ENCODE measurements at regions not wholly inside any gene's neighbourhood (a gene's known extent, or its start where the extent isn't known, plus 50 kb on each side); places are given as distances from the start of the nearest gene placed in this dataset.

- no peak for TF ChIP-seq EZH2 (IDR thresholded peaks at IDR 0.05)
- no peak for TF ChIP-seq POLR2AphosphoS5 (IDR thresholded peaks at IDR 0.05; ENCODE audit: borderline replicate concordance, low read depth, low read length)
- TF ChIP-seq FOXP2 (optimal IDR thresholded peaks at IDR 0.05; ENCODE audit: control extremely low read depth, extremely low read length, insufficient read depth): no peak
These were observed 331.5 kb upstream of the RGMA start for GRCh38 chr15:93420477-93420876.

Measured in SK-N-MC (cell line).